WTC11 (cell line): ENCODE measurements at regions not wholly inside any gene's neighbourhood (a gene's known extent, or its start where the extent isn't known, plus 50 kb on each side); places are given as distances from the start of the nearest gene placed in this dataset.

Experiments
- ATAC-seq: fragments of 200-7000 bp; cut with Tn5 transposase; 2 replicates; pipeline ENCODE4 v1.10.0; 2021; ENCODE audit warnings: mild to moderate bottlenecking, moderate library complexity
- CTCF ChIA-PET: fragments of 300-600 bp; sonication (Branson Sonifier 250); formaldehyde crosslinking; loops from one replicate; lab custom pipeline; 2021; ENCODE audit warnings: antibody characterized with exemption; lab: Charles Lee
- POLR2A ChIA-PET: fragments of 350-600 bp; sonication (Branson Sonifier 250); formaldehyde crosslinking; loops from one replicate; lab custom pipeline; 2021; ENCODE audit warnings: antibody characterized with exemption; lab: Charles Lee
- DNase-seq: peaks from one replicate; pipeline ENCODE4 v3.0.0; 2021; ENCODE audit warnings: low spot score
- H3K27ac Mint-ChIP-seq: 2 replicates; pipeline ENCODE4 v1.8.0; 2021; ENCODE audit warnings: mixed read lengths
- H3K27me3 Mint-ChIP-seq: 2 replicates; pipeline ENCODE4 v1.8.0; 2021; ENCODE audit warnings: low read depth, mild to moderate bottlenecking, moderate library complexity, mixed read lengths
- H3K36me3 Mint-ChIP-seq: 2 replicates; pipeline ENCODE4 v1.8.0; 2021; ENCODE audit warnings: mixed read lengths
- H3K4me1 Mint-ChIP-seq: 2 replicates; pipeline ENCODE4 v1.8.0; 2022; ENCODE audit warnings: mixed read lengths
- H3K4me3 Mint-ChIP-seq: 2 replicates; pipeline ENCODE4 v1.8.0; 2021; ENCODE audit warnings: mild to moderate bottlenecking, moderate library complexity, mixed read lengths
- H3K9me3 Mint-ChIP-seq: 2 replicates; pipeline ENCODE4 v1.8.0; 2021; ENCODE audit warnings: mixed read lengths
- ATF1 ChIP-seq: sonication (generic); formaldehyde crosslinking; IDR thresholded peaks from 2 replicates; pipeline ENCODE4 v1.8.1; 2023; ENCODE audit warnings: mild to moderate bottlenecking, moderate library complexity, missing genetic modification reagents
- CREB1 ChIP-seq: sonication (generic); formaldehyde crosslinking; IDR thresholded peaks from 2 replicates; pipeline ENCODE4 v1.8.0; 2023; ENCODE audit warnings: mild to moderate bottlenecking, missing genetic modification reagents
- CREM ChIP-seq: sonication (generic); formaldehyde crosslinking; IDR thresholded peaks from 2 replicates; pipeline ENCODE4 v1.8.1; 2022; ENCODE audit warnings: mild to moderate bottlenecking, missing genetic modification reagents, moderate library complexity
- ELF4 ChIP-seq: sonication (generic); formaldehyde crosslinking; IDR thresholded peaks from 2 replicates; pipeline ENCODE4 v1.8.1; 2022; ENCODE audit warnings: low read depth, mild to moderate bottlenecking, moderate library complexity, missing genetic modification reagents
- GRHL2 ChIP-seq: fragments of 250-450 bp; sonication (Bioruptor Pico); IDR thresholded peaks from 2 replicates; pipeline ENCODE4 v1.8.0; 2022; ENCODE audit warnings: mild to moderate bottlenecking, moderate library complexity; ENCODE audit not compliant: insufficient replicate concordance, severe bottlenecking
- IRF2 ChIP-seq: sonication (generic); formaldehyde crosslinking; IDR thresholded peaks from 2 replicates; pipeline ENCODE4 v1.8.0; 2022; ENCODE audit warnings: low read depth, missing genetic modification reagents, borderline replicate concordance
- MYBL2 ChIP-seq: sonication (generic); formaldehyde crosslinking; IDR thresholded peaks from 2 replicates; pipeline ENCODE4 v1.8.1; 2023; ENCODE audit warnings: mild to moderate bottlenecking, moderate library complexity, missing genetic modification reagents
- NFATC4 ChIP-seq: fragments of 250-450 bp; sonication (Bioruptor Pico); IDR thresholded peaks from 2 replicates; pipeline ENCODE4 v1.9.0; 2021; ENCODE audit warnings: mild to moderate bottlenecking
- RELA ChIP-seq: sonication (generic); formaldehyde crosslinking; IDR thresholded peaks from 2 replicates; pipeline ENCODE4 v1.8.1; 2022; ENCODE audit warnings: missing genetic modification reagents, mild to moderate bottlenecking, borderline replicate concordance
- RORB ChIP-seq: fragments of 250-450 bp; sonication (Bioruptor Pico); IDR thresholded peaks from 2 replicates; pipeline ENCODE4 v1.9.0; 2021; ENCODE audit warnings: mild to moderate bottlenecking
- SMAD4 ChIP-seq: sonication (generic); formaldehyde crosslinking; IDR thresholded peaks from 2 replicates; pipeline ENCODE4 v1.8.0; 2022; ENCODE audit warnings: mild to moderate bottlenecking, missing genetic modification reagents
- SP1 ChIP-seq: sonication (generic); formaldehyde crosslinking; conservative IDR thresholded peaks from 2 replicates; pipeline ENCODE4 v1.8.1; 2022; ENCODE audit warnings: missing genetic modification reagents
- TEAD1 ChIP-seq: sonication (generic); formaldehyde crosslinking; IDR thresholded peaks from 2 replicates; pipeline ENCODE4 v1.8.0; 2022; ENCODE audit warnings: mild to moderate bottlenecking, missing genetic modification reagents
- TF ChIP-seq, protein P1 (sequence below): sonication (generic); formaldehyde crosslinking; IDR thresholded peaks from 2 replicates; pipeline ENCODE4 v1.8.1; 2022; ENCODE audit warnings: mild to moderate bottlenecking, moderate library complexity, missing genetic modification reagents
- TF ChIP-seq, protein P2 (sequence below): sonication (generic); formaldehyde crosslinking; conservative IDR thresholded peaks from 2 replicates; pipeline ENCODE4 v1.8.1; 2023; ENCODE audit warnings: mild to moderate bottlenecking, low read depth, missing genetic modification reagents, moderate library complexity
- TF ChIP-seq, protein P3 (sequence below): sonication (generic); formaldehyde crosslinking; IDR thresholded peaks from 2 replicates; pipeline ENCODE4 v1.8.0; 2022; ENCODE audit warnings: mild to moderate bottlenecking, missing genetic modification reagents
- TF ChIP-seq, protein P4 (sequence below): sonication (generic); formaldehyde crosslinking; IDR thresholded peaks from 2 replicates; pipeline ENCODE4 v1.8.1; 2022; ENCODE audit warnings: low read depth, missing genetic modification reagents, borderline replicate concordance
- TF ChIP-seq, protein P5 (sequence below): sonication (generic); formaldehyde crosslinking; IDR thresholded peaks from 2 replicates; pipeline ENCODE4 v1.8.0; 2022; ENCODE audit warnings: mild to moderate bottlenecking, missing genetic modification reagents
- TF ChIP-seq, protein P6 (sequence below): fragments of 250-450 bp; sonication (Bioruptor Pico); IDR thresholded peaks from 2 replicates; pipeline ENCODE4 v1.8.0; 2021; ENCODE audit warnings: mild to moderate bottlenecking
- TF ChIP-seq, protein P7 (sequence below): sonication (generic); formaldehyde crosslinking; IDR thresholded peaks from 2 replicates; pipeline ENCODE4 v1.8.0; 2022; ENCODE audit warnings: mild to moderate bottlenecking, missing genetic modification reagents

DNA sequence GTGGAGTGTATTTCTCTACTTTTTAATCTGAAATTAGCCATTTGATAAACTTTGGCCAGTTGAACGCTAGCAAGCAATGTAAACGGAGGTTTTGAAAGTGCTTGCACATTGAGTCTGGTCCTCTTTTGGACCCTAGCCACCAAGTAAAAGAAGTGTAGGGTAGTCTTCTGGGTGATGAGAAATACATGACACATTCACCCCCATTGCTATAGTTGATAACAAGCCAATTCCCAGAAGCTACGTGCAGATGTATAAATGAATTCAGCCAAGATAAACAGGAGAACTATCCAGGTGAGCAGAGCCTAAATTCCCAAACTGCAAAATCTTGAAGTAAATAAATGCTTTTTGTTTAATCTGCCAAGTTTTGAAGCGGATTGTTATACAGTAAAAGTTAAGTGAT lies 965.4 kb upstream of the GRIA3 start (continued):
- TF ChIP-seq MYBL2 (CRISPR knock-in tag) (no peak), IRF2 (CRISPR knock-in tag) (no peak), RELA (CRISPR knock-in tag) (no peak)
- TF ChIP-seq, protein P1, sequence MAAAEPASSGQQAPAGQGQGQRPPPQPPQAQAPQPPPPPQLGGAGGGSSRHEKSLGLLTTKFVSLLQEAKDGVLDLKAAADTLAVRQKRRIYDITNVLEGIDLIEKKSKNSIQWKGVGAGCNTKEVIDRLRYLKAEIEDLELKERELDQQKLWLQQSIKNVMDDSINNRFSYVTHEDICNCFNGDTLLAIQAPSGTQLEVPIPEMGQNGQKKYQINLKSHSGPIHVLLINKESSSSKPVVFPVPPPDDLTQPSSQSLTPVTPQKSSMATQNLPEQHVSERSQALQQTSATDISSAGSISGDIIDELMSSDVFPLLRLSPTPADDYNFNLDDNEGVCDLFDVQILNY, result no peak

DNA sequence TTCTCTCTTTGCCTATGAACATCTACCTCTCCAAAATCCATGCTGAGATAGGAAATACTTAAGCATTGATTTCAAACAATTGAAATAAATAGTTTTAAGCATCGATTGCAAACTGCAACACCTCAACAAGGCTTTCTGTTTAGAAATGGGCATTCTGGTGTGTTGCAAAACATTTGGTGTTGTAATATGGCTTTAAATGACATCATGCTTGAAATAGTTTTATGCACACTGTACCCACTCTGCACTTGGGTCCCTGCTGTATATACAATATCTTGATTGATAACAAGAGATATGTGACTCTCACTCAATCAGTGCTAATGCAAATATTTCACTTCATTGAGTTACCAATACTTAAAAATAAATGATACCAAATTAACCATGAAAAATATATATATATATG lies 964.9 kb upstream of the GRIA3 start:
- peaks cover 24% of the 10 kb centered on the region for H3K36me3 Mint-ChIP-seq
- H3K4me1 Mint-ChIP-seq, result peaks cover 38% of the 10 kb centered on the region
- ChIA-PET CTCF (no interaction called here), POLR2A (no interaction called here)
- H3K27me3 Mint-ChIP-seq, result no peaks in the 10 kb centered on the region
- DNase-seq (no peak), ATAC-seq (no peak)
- TF ChIP-seq ATF1 (CRISPR knock-in tag) (no peak), ELF4 (CRISPR knock-in tag) (no peak), NFATC4 (CRISPR knock-in tag) (no peak)
- TF ChIP-seq, protein P2, sequence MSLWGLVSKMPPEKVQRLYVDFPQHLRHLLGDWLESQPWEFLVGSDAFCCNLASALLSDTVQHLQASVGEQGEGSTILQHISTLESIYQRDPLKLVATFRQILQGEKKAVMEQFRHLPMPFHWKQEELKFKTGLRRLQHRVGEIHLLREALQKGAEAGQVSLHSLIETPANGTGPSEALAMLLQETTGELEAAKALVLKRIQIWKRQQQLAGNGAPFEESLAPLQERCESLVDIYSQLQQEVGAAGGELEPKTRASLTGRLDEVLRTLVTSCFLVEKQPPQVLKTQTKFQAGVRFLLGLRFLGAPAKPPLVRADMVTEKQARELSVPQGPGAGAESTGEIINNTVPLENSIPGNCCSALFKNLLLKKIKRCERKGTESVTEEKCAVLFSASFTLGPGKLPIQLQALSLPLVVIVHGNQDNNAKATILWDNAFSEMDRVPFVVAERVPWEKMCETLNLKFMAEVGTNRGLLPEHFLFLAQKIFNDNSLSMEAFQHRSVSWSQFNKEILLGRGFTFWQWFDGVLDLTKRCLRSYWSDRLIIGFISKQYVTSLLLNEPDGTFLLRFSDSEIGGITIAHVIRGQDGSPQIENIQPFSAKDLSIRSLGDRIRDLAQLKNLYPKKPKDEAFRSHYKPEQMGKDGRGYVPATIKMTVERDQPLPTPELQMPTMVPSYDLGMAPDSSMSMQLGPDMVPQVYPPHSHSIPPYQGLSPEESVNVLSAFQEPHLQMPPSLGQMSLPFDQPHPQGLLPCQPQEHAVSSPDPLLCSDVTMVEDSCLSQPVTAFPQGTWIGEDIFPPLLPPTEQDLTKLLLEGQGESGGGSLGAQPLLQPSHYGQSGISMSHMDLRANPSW, result no peak
- TF ChIP-seq, protein P3, sequence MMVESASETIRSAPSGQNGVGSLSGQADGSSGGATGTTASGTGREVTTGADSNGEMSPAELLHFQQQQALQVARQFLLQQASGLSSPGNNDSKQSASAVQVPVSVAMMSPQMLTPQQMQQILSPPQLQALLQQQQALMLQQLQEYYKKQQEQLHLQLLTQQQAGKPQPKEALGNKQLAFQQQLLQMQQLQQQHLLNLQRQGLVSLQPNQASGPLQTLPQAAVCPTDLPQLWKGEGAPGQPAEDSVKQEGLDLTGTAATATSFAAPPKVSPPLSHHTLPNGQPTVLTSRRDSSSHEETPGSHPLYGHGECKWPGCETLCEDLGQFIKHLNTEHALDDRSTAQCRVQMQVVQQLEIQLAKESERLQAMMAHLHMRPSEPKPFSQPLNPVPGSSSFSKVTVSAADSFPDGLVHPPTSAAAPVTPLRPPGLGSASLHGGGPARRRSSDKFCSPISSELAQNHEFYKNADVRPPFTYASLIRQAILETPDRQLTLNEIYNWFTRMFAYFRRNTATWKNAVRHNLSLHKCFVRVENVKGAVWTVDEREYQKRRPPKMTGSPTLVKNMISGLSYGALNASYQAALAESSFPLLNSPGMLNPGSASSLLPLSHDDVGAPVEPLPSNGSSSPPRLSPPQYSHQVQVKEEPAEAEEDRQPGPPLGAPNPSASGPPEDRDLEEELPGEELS (CRISPR knock-in tag), result no peak
- H3K4me3 Mint-ChIP-seq, result no peak overlapping the region
- H3K9me3 Mint-ChIP-seq, result peaks cover 9% of the 10 kb centered on the region
- no peak overlapping the region for H3K27ac Mint-ChIP-seq

DNA sequence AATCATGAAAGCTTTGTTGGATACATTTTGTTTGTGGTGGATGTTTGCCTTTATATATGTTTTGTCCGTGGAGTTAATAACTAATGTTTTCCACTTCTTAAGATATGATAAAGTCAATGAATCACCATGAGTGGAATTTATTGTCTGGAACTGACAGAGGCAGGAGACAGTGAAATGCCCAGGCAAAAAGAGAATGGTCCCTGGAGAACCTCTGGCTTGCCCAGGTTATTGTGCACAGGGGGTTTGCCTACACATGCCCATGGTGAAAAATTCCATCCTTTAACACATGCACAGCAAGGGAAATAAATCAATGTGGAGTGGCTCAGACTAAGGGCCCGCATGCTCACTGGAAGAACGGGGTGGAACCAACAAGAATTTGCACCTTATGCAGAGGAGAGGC lies 964.3 kb upstream of the GRIA3 start:
- peak overlapping the region; percentile 87 for H3K27ac Mint-ChIP-seq
- H3K27me3 Mint-ChIP-seq, result no peaks in the 10 kb centered on the region
- peaks cover 29% of the 10 kb centered on the region for H3K36me3 Mint-ChIP-seq
- ChIA-PET CTCF (no interaction called here), POLR2A (no interaction called here)
- H3K4me1 Mint-ChIP-seq, result peaks cover 38% of the 10 kb centered on the region
- TF ChIP-seq SMAD4 (CRISPR knock-in tag) (no peak), CREB1 (CRISPR knock-in tag) (no peak), CREM (no peak)
- H3K4me3 Mint-ChIP-seq, result no peak overlapping the region
- DNase-seq, result no peak
- H3K9me3 Mint-ChIP-seq, result peaks cover 6% of the 10 kb centered on the region
- no peak for ATAC-seq

DNA sequence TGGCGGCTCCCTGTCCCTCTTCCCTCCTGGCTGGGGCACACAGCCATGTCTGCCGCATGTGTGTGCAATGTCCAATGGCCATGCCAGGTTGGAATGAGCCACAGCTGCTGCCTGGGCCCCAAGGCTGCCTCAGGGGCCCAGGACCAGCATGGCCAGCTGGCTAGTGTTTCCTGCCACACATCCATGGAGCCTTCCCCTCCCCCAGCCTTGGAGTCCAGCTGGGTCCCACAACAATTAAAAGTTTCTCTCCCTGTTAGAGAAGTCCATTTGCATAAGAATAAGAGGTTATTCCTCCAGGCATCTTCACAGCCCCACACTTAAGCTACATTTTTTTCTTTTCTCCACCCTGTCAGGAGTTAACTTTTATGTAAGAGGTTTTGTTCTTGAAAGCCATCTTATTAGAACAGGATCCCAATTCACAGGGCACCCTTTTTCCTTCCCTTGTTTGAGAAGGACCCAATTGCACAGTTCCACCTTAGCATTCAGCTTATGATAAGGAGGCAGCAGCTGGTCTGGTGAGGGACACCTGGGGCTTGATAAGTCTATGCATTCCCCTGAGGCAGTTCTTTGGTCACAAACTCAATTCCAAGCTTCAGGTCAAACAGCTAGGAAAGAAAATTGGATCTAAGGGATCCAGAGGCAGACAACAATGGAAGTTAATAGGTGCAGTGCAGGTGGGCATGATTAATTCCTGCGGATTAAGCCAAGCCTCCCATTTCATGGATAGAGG lies 963.3 kb upstream of the GRIA3 start:
- peak; percentile 79 for ATAC-seq
- Mint-ChIP-seq H3K4me1 (peaks cover 48% of the 10 kb centered on the region), H3K27ac (peak overlapping the region; percentile 97), H3K9me3 (no peaks in the 10 kb centered on the region), H3K4me3 (peak overlapping the region; percentile 99), H3K36me3 (peaks cover 35% of the 10 kb centered on the region), H3K27me3 (no peaks in the 10 kb centered on the region)
- POLR2A ChIA-PET, result interaction anchor here (0.6 kb wide), 1 partner anchor 426 kb away, joined by 5 read pairs; no protein-coding TSS in a partner anchor
- CTCF ChIA-PET, result interaction anchor here (1.1 kb wide), 1 partner anchor 107 kb away, joined by 5 read pairs; no protein-coding TSS in a partner anchor
- DNase-seq, result peak; percentile 66
- TF ChIP-seq, protein P4, sequence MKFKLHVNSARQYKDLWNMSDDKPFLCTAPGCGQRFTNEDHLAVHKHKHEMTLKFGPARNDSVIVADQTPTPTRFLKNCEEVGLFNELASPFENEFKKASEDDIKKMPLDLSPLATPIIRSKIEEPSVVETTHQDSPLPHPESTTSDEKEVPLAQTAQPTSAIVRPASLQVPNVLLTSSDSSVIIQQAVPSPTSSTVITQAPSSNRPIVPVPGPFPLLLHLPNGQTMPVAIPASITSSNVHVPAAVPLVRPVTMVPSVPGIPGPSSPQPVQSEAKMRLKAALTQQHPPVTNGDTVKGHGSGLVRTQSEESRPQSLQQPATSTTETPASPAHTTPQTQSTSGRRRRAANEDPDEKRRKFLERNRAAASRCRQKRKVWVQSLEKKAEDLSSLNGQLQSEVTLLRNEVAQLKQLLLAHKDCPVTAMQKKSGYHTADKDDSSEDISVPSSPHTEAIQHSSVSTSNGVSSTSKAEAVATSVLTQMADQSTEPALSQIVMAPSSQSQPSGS (CRISPR knock-in tag), result no peak
- TF ChIP-seq, protein P5, sequence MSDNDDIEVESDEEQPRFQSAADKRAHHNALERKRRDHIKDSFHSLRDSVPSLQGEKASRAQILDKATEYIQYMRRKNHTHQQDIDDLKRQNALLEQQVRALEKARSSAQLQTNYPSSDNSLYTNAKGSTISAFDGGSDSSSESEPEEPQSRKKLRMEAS, result 0 out of 2 replicates have a peak, but pooled peaks have one; percentile 39
- TF ChIP-seq, protein P6, sequence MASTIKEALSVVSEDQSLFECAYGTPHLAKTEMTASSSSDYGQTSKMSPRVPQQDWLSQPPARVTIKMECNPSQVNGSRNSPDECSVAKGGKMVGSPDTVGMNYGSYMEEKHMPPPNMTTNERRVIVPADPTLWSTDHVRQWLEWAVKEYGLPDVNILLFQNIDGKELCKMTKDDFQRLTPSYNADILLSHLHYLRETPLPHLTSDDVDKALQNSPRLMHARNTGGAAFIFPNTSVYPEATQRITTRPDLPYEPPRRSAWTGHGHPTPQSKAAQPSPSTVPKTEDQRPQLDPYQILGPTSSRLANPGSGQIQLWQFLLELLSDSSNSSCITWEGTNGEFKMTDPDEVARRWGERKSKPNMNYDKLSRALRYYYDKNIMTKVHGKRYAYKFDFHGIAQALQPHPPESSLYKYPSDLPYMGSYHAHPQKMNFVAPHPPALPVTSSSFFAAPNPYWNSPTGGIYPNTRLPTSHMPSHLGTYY (CRISPR knock-in tag), result no peak
- TF ChIP-seq SP1 (CRISPR knock-in tag) (peak; percentile 30; the same call in 1 of the 2 replicates), TEAD1 (CRISPR knock-in tag) (peak; percentile 79), RORB (CRISPR knock-in tag) (no peak), GRHL2 (no peak)
- TF ChIP-seq, protein P7, sequence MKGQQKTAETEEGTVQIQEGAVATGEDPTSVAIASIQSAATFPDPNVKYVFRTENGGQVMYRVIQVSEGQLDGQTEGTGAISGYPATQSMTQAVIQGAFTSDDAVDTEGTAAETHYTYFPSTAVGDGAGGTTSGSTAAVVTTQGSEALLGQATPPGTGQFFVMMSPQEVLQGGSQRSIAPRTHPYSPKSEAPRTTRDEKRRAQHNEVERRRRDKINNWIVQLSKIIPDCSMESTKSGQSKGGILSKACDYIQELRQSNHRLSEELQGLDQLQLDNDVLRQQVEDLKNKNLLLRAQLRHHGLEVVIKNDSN (CRISPR knock-in tag), result no peak
